ENCODE measurements at regions not wholly inside any gene's neighbourhood (a gene's known extent, or its start where the extent isn't known, plus 50 kb on each side); places are given as distances from the start of the nearest gene placed in this dataset.

DNA sequence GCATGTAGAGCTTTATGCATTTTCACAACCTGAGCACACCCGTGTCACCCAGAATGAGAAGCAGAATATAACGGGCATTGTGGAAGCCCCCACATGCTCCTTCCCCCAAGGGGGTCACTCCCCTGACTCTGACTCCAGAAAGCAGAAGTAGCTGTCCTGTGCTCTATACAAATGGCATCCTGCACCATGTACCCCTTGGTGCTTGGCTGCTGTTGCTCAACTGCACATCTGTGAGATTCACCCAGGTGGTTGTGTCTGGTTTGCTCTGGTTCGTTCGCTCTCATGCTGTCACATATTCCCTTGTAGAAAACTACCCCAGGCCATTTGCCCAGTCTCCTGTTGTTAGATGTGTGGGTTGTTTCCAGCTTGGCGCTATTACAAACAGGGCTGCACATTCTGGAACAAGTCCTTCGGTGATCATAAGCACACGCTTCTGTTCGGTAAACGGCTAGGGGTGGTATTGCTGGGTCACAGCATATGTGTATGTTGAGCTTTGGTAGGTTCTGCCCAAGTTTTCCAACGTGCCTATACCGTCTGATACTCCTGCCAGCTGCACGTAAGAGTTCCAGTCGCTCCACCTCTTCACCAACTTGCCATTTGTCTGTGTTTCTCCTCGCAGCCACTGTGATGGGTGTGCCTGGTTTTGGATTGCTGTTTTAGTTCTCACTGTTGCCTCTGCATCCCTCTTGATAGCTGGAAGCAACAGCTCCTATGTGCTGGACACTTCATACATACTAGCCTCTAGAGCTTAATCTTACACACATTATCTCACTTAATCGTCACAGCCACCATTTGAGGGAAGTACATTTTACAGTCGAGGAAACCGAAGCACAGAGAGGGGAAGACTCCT is 65.4 kb upstream of the SLC6A6 start:
- no peak for DNase-seq (ENCODE audit: low read depth)

- no peak for DNase-seq (ENCODE audit: low read depth)
These were observed 64.6 kb upstream of the SLC6A6 start for GRCh38 chr3:14337828-14338227.

DNA sequence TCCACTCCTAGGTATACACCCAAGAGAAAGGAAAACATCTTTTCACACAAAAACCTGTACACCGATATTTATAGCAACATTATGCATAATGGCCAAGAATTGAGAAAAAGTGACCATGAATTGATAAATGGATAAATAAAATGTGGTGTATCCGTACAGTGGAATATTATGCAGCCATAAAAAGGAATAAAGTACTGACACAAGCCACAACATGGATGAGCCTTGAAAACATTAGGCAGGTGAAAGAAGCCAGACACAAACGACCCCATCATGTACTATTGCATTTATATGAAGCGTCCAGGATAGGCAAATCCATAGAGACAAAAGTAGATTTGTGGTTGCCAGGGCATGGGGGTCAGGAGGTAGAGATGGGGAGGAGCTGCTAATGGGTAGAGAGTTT is 64.2 kb upstream of the SLC6A6 start:
- DNase-seq (ENCODE audit: low read depth) = no peak

DNA sequence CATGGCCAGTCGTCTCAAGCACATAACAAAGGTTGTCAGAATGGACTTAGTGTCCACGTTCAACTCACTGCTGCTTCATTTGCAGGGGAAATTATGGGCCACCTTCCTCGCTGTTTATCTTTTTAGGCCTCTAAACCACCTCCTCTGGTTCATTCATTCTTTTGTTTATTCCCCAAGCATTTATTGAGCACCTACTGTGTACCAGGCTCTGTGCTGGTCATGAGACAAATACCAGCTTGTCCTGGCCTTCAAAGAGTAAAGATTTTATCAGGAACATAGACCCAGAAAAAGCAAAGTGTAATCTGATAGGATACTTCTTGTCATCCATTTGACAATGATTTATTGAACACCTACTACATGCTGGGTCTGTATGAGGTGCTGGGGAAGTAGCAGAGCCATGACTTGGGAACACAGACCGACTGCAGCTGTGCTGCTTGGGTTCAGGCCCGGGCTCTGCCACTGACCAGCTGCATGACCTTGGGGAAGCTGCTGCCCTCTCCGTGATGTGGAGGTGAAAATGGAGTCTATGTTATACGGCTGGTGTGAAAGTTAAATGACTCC is 63.4 kb upstream of the SLC6A6 start:
- no peak for DNase-seq (ENCODE audit: low read depth)

DNA sequence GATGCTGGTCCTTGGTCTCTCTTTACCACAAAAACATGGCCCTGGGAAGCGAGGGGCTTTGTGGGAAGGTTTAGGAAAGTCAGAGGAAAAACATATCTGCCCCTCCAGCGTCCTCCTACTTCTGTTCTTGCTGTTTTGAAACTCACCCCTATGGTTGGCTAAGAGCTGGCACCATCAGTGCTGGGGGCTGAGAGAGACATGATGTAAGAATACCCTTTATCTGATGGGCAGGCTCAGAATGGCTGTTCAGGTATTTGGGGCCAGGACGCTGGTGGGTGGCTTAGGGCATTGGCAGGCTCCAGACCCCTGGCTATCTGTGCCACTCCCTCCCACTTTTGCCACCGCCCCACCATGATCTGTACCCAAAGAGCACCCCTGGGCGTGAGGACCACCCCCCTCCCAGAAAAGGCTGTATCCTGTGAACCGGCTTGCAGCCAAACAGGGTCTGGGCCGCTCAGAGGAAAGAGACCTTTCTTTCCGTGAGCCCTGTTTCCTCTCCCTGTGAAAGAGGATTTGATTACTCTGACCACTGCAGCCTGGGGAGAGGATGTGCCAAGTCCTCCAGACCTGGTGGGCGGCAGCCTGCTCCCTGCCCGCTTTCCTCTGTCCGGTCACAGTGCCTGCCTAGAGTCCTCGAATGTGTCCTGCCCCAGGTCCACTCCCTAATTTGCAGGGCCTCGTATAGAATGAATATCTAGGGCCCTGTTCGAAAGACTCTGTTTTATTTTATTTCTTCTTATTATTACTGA is 61.3 kb upstream of the SLC6A6 start:
- no peak for DNase-seq (ENCODE audit: low read depth)

- DNase-seq (ENCODE audit: low read depth) = no peak
These were observed 58.9 kb upstream of the SLC6A6 start for GRCh38 chr3:14343338-14344112.

DNA sequence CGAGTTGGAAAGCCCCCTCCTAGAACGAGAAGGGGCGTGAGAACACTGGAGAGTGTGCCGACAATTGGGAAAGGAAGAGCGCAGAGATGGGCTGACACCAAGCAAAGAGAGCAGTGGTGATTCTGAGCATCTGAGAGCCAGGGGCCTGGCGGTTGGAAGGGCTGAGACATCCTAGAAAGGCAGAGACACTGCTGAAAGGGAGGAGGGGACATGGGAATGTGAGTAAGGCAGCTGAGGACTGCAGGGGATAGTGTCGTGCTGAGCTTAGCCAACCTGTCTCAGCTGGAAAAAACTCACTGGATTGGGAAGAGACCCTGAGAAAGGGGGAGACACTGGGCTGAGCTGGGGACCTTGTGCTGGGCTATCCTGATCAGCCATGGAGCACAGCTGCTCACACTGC is 58.1 kb upstream of the SLC6A6 start:
- DNase-seq (ENCODE audit: low read depth) = no peak

GRCh38 chr3:14345496-14346150 is 56.8 kb upstream of the SLC6A6 start:
- DNase-seq (ENCODE audit: low read depth) = no peak

DNA sequence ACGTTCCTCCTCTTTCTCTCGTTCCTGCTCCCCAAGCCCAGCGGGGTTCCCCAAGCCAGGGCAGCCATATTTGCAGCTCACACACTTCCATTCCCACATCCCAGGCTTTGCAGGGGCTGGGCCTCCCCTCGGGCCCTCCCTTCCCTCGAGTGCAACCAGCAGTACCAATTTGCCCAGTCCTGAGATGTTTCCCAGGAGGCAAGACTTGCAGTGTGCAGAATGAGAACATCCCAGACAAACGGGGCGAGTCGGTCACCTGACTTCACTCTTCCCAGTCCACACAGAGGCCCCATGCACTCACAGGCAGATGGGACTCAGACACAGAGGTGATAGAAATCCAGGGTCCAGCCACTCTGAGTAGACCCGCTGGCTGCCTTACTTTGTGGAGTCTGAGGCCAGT is 56.2 kb upstream of the SLC6A6 start:
- no peak for DNase-seq (ENCODE audit: low read depth)

GRCh38 chr3:14346642-14347041 is 55.8 kb upstream of the SLC6A6 start:
- DNase-seq (ENCODE audit: low read depth) = no peak

DNA sequence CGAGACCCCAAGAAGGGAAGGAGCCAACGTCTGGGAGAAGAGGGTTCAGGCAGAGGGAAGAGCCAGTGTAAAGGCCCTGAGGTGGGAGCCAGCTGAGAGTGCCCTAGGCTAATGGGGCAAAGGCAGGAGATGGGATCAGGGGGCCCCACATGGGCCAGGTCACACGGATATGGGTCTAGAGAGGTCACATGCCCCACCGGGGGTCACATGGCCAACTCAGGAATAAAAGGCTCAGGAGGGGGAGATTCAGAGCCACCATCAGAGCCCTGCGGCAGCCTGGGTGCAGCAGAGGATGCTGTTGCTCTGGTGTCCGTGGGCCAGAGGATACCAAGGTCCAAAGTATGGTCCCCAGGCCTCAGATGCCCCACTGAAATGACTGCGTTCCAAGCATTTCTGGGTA is 55.3 kb upstream of the SLC6A6 start:
- no peak for DNase-seq (ENCODE audit: low read depth)

- DNase-seq (ENCODE audit: low read depth) = no peak
These were observed 50.8 kb upstream of the SLC6A6 start for GRCh38 chr3:14351617-14352001.

DNA sequence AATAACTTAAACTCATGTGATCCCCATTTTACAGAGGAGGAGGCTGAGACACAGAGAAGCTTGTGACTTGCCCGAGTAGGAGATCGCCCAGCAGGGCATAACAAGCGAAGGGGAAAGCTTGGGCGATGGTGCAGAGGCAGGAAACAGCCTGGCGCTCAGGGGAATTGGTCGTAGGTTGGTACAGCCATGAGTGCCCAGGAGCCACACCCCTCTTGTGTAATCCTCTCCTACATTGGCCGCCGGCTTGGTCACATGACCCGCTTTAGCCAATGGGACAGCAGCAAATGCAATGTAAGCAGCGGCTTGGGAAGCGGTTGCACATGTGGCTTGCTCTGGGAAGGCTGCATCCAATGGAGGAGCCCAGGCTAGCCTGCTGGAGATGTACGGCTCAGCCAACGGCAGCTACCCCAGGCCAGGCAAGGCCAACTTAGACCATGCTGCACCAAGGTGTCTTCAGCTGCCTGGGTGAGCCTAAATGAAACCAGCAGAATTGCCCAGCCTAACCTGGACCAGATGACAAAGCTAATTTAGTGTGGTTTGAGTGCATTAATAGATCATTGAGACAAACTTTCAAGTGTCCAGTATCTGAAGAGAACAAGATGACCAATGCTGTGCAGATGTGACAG is 50.3 kb upstream of the SLC6A6 start:
- DNase-seq (ENCODE audit: low read depth) = no peak

Measured in activated T-cell treated with anti-CD3 and anti-CD28 coated beads for 24 hours (primary cell).